Coronary artery (tissue), 2 donors: ENCODE measurements at regions not wholly inside any gene's neighbourhood (a gene's known extent, or its start where the extent isn't known, plus 50 kb on each side); places are given as distances from the start of the nearest gene placed in this dataset.
"Not testable (repeated sequence)": the region's sequence is repeated elsewhere in the genome, so short reads cannot be mapped to it uniquely, and the experiment has no call there.

Source experiments
- DNase-seq: peaks from one replicate; pipeline ENCODE4 v3.0.0-alpha.2; 2017; ENCODE audit warnings: low spot score
- H3K27ac ChIP-seq, 2 donors: fragments of 200-600 bp; sonication (generic); one replicate each; pipeline ENCODE4 v1.5.1; 2016 to 2019
- H3K4me3 ChIP-seq: fragments of 200-600 bp; sonication (generic); 2 replicates; pipeline ENCODE4 v1.5.1; 2016; ENCODE audit warnings: mild to moderate bottlenecking, moderate library complexity
- CTCF ChIP-seq: fragments of 200-600 bp; sonication (generic); IDR thresholded peaks from one replicate; pipeline ENCODE4 v1.5.1; 2019; ENCODE audit warnings: antibody characterized with exemption

GRCh38 chr9:82052081-82052480 lies 63.5 kb downstream of the SPATA31D1 start:
- no peak for TF ChIP-seq CTCF
- DNase-seq: no peak
- H3K27ac ChIP-seq: no peak overlapping the region
- no peak overlapping the region for H3K4me3 ChIP-seq

GRCh38 chr9:82054264-82055015 lies 65.9 kb downstream of the SPATA31D1 start:
- no peak overlapping the region for H3K27ac ChIP-seq
- no peak for DNase-seq
- no peak overlapping the region for H3K4me3 ChIP-seq
- no peak for TF ChIP-seq CTCF

- no peak for DNase-seq
- Histone ChIP-seq H3K27ac (no peak overlapping the region), H3K4me3 (no peak overlapping the region)
- TF ChIP-seq CTCF: no peak
Observed at GRCh38 chr9:82057805-82058204, 69.2 kb downstream of the SPATA31D1 start.

GRCh38 chr9:82061801-82062200 lies 73.2 kb downstream of the SPATA31D1 start:
- not testable (repeated sequence) for DNase-seq, H3K4me3 ChIP-seq, H3K27ac ChIP-seq

GRCh38 chr9:82062245-82062644 lies 73.7 kb downstream of the SPATA31D1 start:
- no peak for DNase-seq
- Histone ChIP-seq H3K27ac (no peak overlapping the region), H3K4me3 (no peak overlapping the region)
- no peak for TF ChIP-seq CTCF

- TF ChIP-seq CTCF: no peak
- Histone ChIP-seq H3K4me3 (no peak overlapping the region), H3K27ac (no peak overlapping the region)
- DNase-seq: no peak
Observed at GRCh38 chr9:82073551-82074543, 85.3 kb downstream of the SPATA31D1 start.

GRCh38 chr9:82080265-82080664 lies 91.7 kb downstream of the SPATA31D1 start:
- TF ChIP-seq CTCF: no peak
- H3K4me3 ChIP-seq: no peak overlapping the region
- no peak for DNase-seq
- H3K27ac ChIP-seq: no peak overlapping the region
